Mesendoderm (in vitro differentiated cells): ENCODE measurements at regions not wholly inside any gene's neighbourhood (a gene's known extent, or its start where the extent isn't known, plus 50 kb on each side); places are given as distances from the start of the nearest gene placed in this dataset.

Experiments
- DNase-seq: peaks from one replicate; pipeline ENCODE4 v3.0.0; 2013
- H2AK5ac ChIP-seq: 2 replicates; pipeline ENCODE4 v1.6.1; 2013; ENCODE audit warnings: low read length, inconsistent platforms
- H2BK120ac ChIP-seq: 2 replicates; pipeline ENCODE4 v1.6.1; 2013; ENCODE audit warnings: low read depth, mild to moderate bottlenecking, low read length, moderate library complexity, mixed read lengths
- H2BK15ac ChIP-seq: replicated peaks from 2 replicates; pipeline ENCODE4 v1.6.1; 2013; ENCODE audit warnings: low read depth, mild to moderate bottlenecking, moderate library complexity
- H2BK5ac ChIP-seq: 2 replicates; pipeline ENCODE4 v1.6.1; 2013; ENCODE audit warnings: low read length, inconsistent platforms
- H3K18ac ChIP-seq: 2 replicates; pipeline ENCODE4 v1.6.1; 2013; ENCODE audit warnings: mild to moderate bottlenecking, low read length, mixed read lengths
- H3K23ac ChIP-seq: one replicate; pipeline ENCODE4 v1.6.1; 2013; ENCODE audit warnings: low read length
- H3K27ac ChIP-seq: 2 replicates; pipeline ENCODE4 v1.5.1; 2013; ENCODE audit warnings: low read depth, mild to moderate bottlenecking, inconsistent platforms, low read length, moderate library complexity
- H3K27me3 ChIP-seq: 2 replicates; pipeline ENCODE4 v1.6.1; 2013; ENCODE audit warnings: low read length, control low read depth, mild to moderate bottlenecking, inconsistent platforms; ENCODE audit not compliant: insufficient read depth, poor library complexity
- H3K36me3 ChIP-seq: 2 replicates; pipeline ENCODE4 v1.6.1; 2013; ENCODE audit warnings: low read length, inconsistent platforms; ENCODE audit not compliant: control insufficient read depth, insufficient read depth
- H3K4ac ChIP-seq: one replicate; pipeline ENCODE4 v1.6.1; 2013; ENCODE audit warnings: low read depth, mild to moderate bottlenecking, low read length, moderate library complexity
- H3K4me1 ChIP-seq: 2 replicates; pipeline ENCODE4 v1.6.1; 2013; ENCODE audit warnings: low read depth, low read length, inconsistent platforms; ENCODE audit not compliant: control insufficient read depth
- H3K4me2 ChIP-seq: 2 replicates; pipeline ENCODE4 v1.6.1; 2013; ENCODE audit warnings: low read length
- H3K4me3 ChIP-seq: 2 replicates; pipeline ENCODE4 v1.5.1; 2013; ENCODE audit warnings: mild to moderate bottlenecking, low read length
- H3K56ac ChIP-seq: one replicate; pipeline ENCODE4 v1.6.1; 2013; ENCODE audit warnings: low read length
- H3K79me1 ChIP-seq: 2 replicates; pipeline ENCODE4 v1.6.1; 2013; ENCODE audit warnings: low read length, inconsistent platforms
- H3K79me2 ChIP-seq: 2 replicates; pipeline ENCODE4 v1.6.1; 2013; ENCODE audit warnings: mild to moderate bottlenecking, low read length; ENCODE audit not compliant: control insufficient read depth, insufficient read depth
- H3K9ac ChIP-seq: 2 replicates; pipeline ENCODE4 v1.6.1; 2013; ENCODE audit warnings: low read length, inconsistent platforms
- H4K5ac ChIP-seq: one replicate; pipeline ENCODE4 v1.6.1; 2013; ENCODE audit warnings: low read length
- H4K8ac ChIP-seq: one replicate; pipeline ENCODE4 v1.6.1; 2013; ENCODE audit warnings: low read depth, mild to moderate bottlenecking, control low read depth, low read length, moderate library complexity
- WGBS: extraction: QIAGEN DNeasy Blood & Tissue Kit; methylation state at CpG from one replicate; pipeline ENCODE4 v1.1.7; 2013; ENCODE audit warnings: low lambda C conversion rate, missing lambda C conversion rate; ENCODE audit not compliant: insufficient coverage; ENCODE audit errors: extremely low coverage; 5-methylcytosine and 5-hydroxymethylcytosine counted together

DNA sequence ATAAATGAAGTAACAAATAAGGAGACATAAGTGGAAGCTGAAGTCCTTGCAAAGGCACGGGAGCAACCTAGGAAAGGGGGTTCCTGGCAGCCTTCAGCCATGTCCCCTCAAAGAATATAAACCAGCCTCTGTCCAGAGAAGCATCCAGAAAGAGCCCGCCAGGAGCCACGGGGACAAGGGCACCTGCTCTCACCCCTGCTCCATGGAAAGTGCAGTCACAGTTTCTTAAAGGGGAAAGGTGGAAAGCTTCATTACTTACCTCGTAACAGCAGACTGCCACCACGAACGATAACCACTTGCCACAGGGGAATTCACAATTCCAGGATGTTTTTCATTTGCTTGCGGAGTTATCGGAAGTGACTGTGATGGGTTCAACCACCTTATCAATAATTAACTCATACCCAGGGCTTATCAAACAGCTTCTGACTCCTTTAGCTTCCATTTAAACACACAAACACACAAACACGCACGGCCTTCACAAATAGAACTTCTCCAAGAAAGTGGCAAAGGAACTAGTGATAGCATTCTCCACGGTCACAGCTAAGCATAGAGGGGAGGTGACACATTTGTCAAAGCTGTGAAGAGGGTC lies 134.2 kb upstream of the IGF1R start:
- H3K9ac ChIP-seq: no peak overlapping the region
- no peak overlapping the region for H4K5ac ChIP-seq
- H3K36me3 ChIP-seq: no peaks in the 10 kb centered on the region
- H2BK5ac ChIP-seq: no peak overlapping the region
- H3K4ac ChIP-seq: no peak overlapping the region
- DNase-seq: no peak
- H3K56ac ChIP-seq: no peak overlapping the region
- H3K27ac ChIP-seq: no peak overlapping the region
- no peak overlapping the region for H3K4me3 ChIP-seq
- no peaks in the 10 kb centered on the region for H3K27me3 ChIP-seq
- no peaks in the 10 kb centered on the region for H3K79me1 ChIP-seq
- H2BK120ac ChIP-seq: no peak overlapping the region
- no peak overlapping the region for H4K8ac ChIP-seq
- H3K4me2 ChIP-seq: no peak overlapping the region
- H3K4me1 ChIP-seq: no peaks in the 10 kb centered on the region
- no peak overlapping the region for H2AK5ac ChIP-seq
- H3K79me2 ChIP-seq: no peaks in the 10 kb centered on the region
- H3K18ac ChIP-seq: no peak overlapping the region
- no peak overlapping the region for H3K23ac ChIP-seq
- WGBS: no CpG with 5 or more reads among the region's 11 CpGs
- no peak overlapping the region for H2BK15ac ChIP-seq

- Histone ChIP-seq H3K4me1 (no peaks in the 10 kb centered on the region), H3K79me2 (no peaks in the 10 kb centered on the region), H4K5ac (no peak overlapping the region), H3K27me3 (no peaks in the 10 kb centered on the region), H3K4me2 (no peak overlapping the region), H2BK120ac (no peak overlapping the region), H3K36me3 (no peaks in the 10 kb centered on the region), H3K23ac (no peak overlapping the region), H2AK5ac (no peak overlapping the region), H3K4ac (no peak overlapping the region), H3K18ac (no peak overlapping the region), H2BK15ac (no peak overlapping the region), H3K27ac (no peak overlapping the region), H3K56ac (no peak overlapping the region), H3K4me3 (no peak overlapping the region), H3K9ac (no peak overlapping the region), H2BK5ac (no peak overlapping the region), H3K79me1 (no peaks in the 10 kb centered on the region), H4K8ac (no peak overlapping the region)
- no CpG with 5 or more reads among the region's 19 CpGs for WGBS
- peak; percentile 87 for DNase-seq
Measured at GRCh38 chr15:98518823-98519561, 129.3 kb upstream of the IGF1R start.

GRCh38 chr15:98519767-98520550 lies 128.4 kb upstream of the IGF1R start:
- Histone ChIP-seq H2AK5ac (no peak overlapping the region), H4K5ac (no peak overlapping the region), H3K9ac (no peak overlapping the region), H3K4me1 (no peaks in the 10 kb centered on the region), H3K18ac (no peak overlapping the region), H3K4me3 (no peak overlapping the region), H3K4ac (no peak overlapping the region), H3K27me3 (no peaks in the 10 kb centered on the region), H3K4me2 (no peak overlapping the region), H3K79me1 (no peaks in the 10 kb centered on the region), H3K56ac (no peak overlapping the region), H3K36me3 (no peaks in the 10 kb centered on the region), H3K79me2 (no peaks in the 10 kb centered on the region), H2BK15ac (no peak overlapping the region), H2BK5ac (no peak overlapping the region), H3K23ac (no peak overlapping the region), H4K8ac (no peak overlapping the region), H3K27ac (no peak overlapping the region), H2BK120ac (no peak overlapping the region)
- no peak for DNase-seq
- WGBS: no CpG with 5 or more reads among the region's 10 CpGs

DNA sequence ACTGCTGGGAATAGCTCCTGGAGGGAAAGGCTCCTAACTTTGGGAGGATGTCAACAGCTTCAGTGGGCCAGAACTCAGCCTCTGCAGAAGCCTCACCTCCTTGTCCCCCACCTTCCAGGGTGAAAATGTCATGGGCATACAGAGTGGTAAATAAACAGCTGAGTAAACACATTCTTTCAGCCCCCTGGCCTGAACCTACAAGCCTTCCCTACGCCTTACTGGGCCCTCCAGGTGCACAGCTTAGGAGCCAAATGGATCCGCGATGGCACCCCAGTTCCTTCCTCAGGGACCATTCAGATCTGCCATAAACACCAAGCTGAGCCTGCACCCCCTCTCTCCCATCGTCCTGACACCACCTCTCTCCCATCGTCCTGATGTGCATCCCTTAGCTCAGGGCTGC lies 126.2 kb upstream of the IGF1R start:
- H3K4me1 ChIP-seq: no peaks in the 10 kb centered on the region
- H3K36me3 ChIP-seq: no peaks in the 10 kb centered on the region
- DNase-seq: no peak
- no peak overlapping the region for H2BK120ac ChIP-seq
- H3K79me2 ChIP-seq: no peaks in the 10 kb centered on the region
- H3K4me2 ChIP-seq: no peak overlapping the region
- H3K56ac ChIP-seq: no peak overlapping the region
- no peak overlapping the region for H3K4me3 ChIP-seq
- WGBS: no CpG with 5 or more reads among the region's 5 CpGs
- no peak overlapping the region for H2BK5ac ChIP-seq
- H2BK15ac ChIP-seq: no peak overlapping the region
- no peak overlapping the region for H3K9ac ChIP-seq
- no peak overlapping the region for H3K23ac ChIP-seq
- H3K4ac ChIP-seq: no peak overlapping the region
- H3K18ac ChIP-seq: no peak overlapping the region
- H3K27me3 ChIP-seq: no peaks in the 10 kb centered on the region
- H4K8ac ChIP-seq: no peak overlapping the region
- H2AK5ac ChIP-seq: no peak overlapping the region
- no peak overlapping the region for H3K27ac ChIP-seq
- no peaks in the 10 kb centered on the region for H3K79me1 ChIP-seq
- no peak overlapping the region for H4K5ac ChIP-seq

GRCh38 chr15:98523912-98524662 lies 124.3 kb upstream of the IGF1R start:
- Histone ChIP-seq H2BK5ac (no peak overlapping the region), H2AK5ac (no peak overlapping the region), H4K5ac (no peak overlapping the region), H3K56ac (peak overlapping the region; percentile 32), H3K27ac (no peak overlapping the region), H3K9ac (no peak overlapping the region), H3K23ac (no peak overlapping the region), H3K4me1 (no peaks in the 10 kb centered on the region), H3K79me1 (no peaks in the 10 kb centered on the region), H4K8ac (no peak overlapping the region), H3K36me3 (no peaks in the 10 kb centered on the region), H3K27me3 (no peaks in the 10 kb centered on the region), H3K4me3 (no peak overlapping the region), H2BK15ac (no peak overlapping the region), H2BK120ac (no peak overlapping the region), H3K4me2 (no peak overlapping the region), H3K18ac (no peak overlapping the region), H3K79me2 (no peaks in the 10 kb centered on the region), H3K4ac (no peak overlapping the region)
- DNase-seq: no peak
- no CpG with 5 or more reads among the region's 12 CpGs for WGBS
